Lower leg skin (tissue), 4 donors: ENCODE measurements at regions not wholly inside any gene's neighbourhood (a gene's known extent, or its start where the extent isn't known, plus 50 kb on each side); places are given as distances from the start of the nearest gene placed in this dataset.

Experiments
- DNase-seq, 2 donors: peaks; one replicate each; pipeline ENCODE4 v3.0.0-alpha.2; 2019; ENCODE audit warnings: low spot score in 2 of 2
- H3K4me3 ChIP-seq: fragments of 200-600 bp; sonication (generic); 2 replicates; pipeline ENCODE4 v1.5.1; 2017; ENCODE audit warnings: mild to moderate bottlenecking, low read depth; ENCODE audit not compliant: poor library complexity, severe bottlenecking
- CTCF ChIP-seq, 3 donors: fragments of 450-650 bp; IDR thresholded peaks; one replicate each; pipeline ENCODE4 v1.5.1; 2016; ENCODE audit warnings: antibody characterized with exemption in 3 of 3, mild to moderate bottlenecking in 3 of 3, moderate library complexity in 2 of 3
- POLR2A ChIP-seq, 2 donors: fragments of 450-650 bp; IDR thresholded peaks; one replicate each; pipeline ENCODE4 v1.6.1; 2016 to 2017; ENCODE audit warnings: antibody characterized with exemption in 2 of 2, mild to moderate bottlenecking in 1 of 2, moderate library complexity in 1 of 2
- WGBS, 2 donors: methylation state at CpG; one replicate each; pipeline ENCODE4 v1.1.5; 2018; 5-methylcytosine and 5-hydroxymethylcytosine counted together
- intact Hi-C: fragments of 100-400 bp; cut with DNase I; formaldehyde crosslinking; loops from one replicate; pipeline ENCODE4 v1.15.0; 2023; ENCODE audit warnings: low total_unique reads

GRCh38 chr6:87959083-87959482 is 88.6 kb upstream of the SPACA1 start:
- intact Hi-C loops, result no loop called here
- WGBS, 2 donors, result 80 to 87% methylated on average over 1 of the region's 1 CpG
- no peak overlapping the region for H3K4me3 ChIP-seq
- DNase-seq, result no peak
- TF ChIP-seq POLR2A (IDR thresholded peaks at IDR 0.05), result no peak

GRCh38 chr6:87951751-87952150 is 95.9 kb upstream of the SPACA1 start:
- no peak overlapping the region for H3K4me3 ChIP-seq
- TF ChIP-seq CTCF (IDR thresholded peaks at IDR 0.05) (no peak), POLR2A (IDR thresholded peaks at IDR 0.05) (no peak)
- intact Hi-C loops, result no loop called here
- 91 to 94% methylated on average over 2 of the region's 2 CpGs for WGBS, 2 donors
- DNase-seq, result no peak

- 88 to 92% methylated on average over 4 of the region's 4 CpGs for WGBS, 2 donors
- TF ChIP-seq CTCF (IDR thresholded peaks at IDR 0.05) (no peak), POLR2A (IDR thresholded peaks at IDR 0.05) (no peak)
- intact Hi-C loops, result no loop called here
- no peak for DNase-seq
- H3K4me3 ChIP-seq, result no peak overlapping the region
Observed at GRCh38 chr6:87950614-87951013, 97.0 kb upstream of the SPACA1 start.

GRCh38 chr6:87949194-87949593 is 98.4 kb upstream of the SPACA1 start:
- no peak for DNase-seq
- intact Hi-C loops, result no loop called here
- no peak for TF ChIP-seq POLR2A (IDR thresholded peaks at IDR 0.05)
- TF ChIP-seq CTCF (IDR thresholded peaks at IDR 0.05), result no peak
- no peak overlapping the region for H3K4me3 ChIP-seq
- 95 to 97% methylated on average over 7 of the region's 7 CpGs for WGBS, 2 donors

GRCh38 chr6:87946669-87947068 is 101.0 kb upstream of the SPACA1 start:
- TF ChIP-seq POLR2A (IDR thresholded peaks at IDR 0.05) (no peak), CTCF (IDR thresholded peaks at IDR 0.05) (no peak)
- intact Hi-C loops, result no loop called here
- WGBS, 2 donors, result 80 to 81% methylated on average over 4 of the region's 4 CpGs

GRCh38 chr6:87945966-87946365 is 101.7 kb upstream of the SPACA1 start:
- intact Hi-C loops, result no loop called here
- no peak for TF ChIP-seq CTCF (IDR thresholded peaks at IDR 0.05)
- TF ChIP-seq POLR2A (IDR thresholded peaks at IDR 0.05), result no peak
- no peak overlapping the region for H3K4me3 ChIP-seq
- peak in 1 of 2 donors; percentile 46 for DNase-seq
- WGBS, 2 donors, result 26 to 27% methylated on average over 5 of the region's 5 CpGs

More at GRCh38 chr6:87946669-87947068, 101.0 kb upstream of the SPACA1 start:
- DNase-seq, result no peak
- no peak overlapping the region for H3K4me3 ChIP-seq
